ENCODE measurements at regions not wholly inside any gene's neighbourhood (a gene's known extent, or its start where the extent isn't known, plus 50 kb on each side); places are given as distances from the start of the nearest gene placed in this dataset.

DNA sequence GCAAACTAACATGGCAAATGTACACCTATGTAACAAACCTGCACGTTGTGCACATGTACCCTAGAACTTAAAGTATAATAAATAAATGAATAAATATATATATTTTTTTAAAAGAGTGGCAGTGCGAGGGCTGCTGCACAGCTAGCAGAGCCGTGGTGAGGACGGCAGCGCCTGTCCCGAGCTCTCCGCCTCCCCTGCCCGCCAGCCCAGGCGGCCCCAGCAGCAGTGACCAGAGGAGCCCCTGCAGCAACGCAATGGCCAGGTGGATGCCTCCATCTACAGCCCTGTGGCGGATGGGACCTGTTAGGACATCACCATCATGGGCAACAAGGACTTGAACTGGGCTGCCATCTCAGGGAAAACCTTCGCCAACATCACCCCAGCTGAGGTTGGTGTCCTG lies 351.9 kb downstream of the FAM72C start:
- H3K4me2 ChIP-seq, result no peak overlapping the region
- no peaks in the 10 kb centered on the region for H4K20me1 ChIP-seq (ENCODE audit: insufficient read depth)
- TF ChIP-seq, protein P1, sequence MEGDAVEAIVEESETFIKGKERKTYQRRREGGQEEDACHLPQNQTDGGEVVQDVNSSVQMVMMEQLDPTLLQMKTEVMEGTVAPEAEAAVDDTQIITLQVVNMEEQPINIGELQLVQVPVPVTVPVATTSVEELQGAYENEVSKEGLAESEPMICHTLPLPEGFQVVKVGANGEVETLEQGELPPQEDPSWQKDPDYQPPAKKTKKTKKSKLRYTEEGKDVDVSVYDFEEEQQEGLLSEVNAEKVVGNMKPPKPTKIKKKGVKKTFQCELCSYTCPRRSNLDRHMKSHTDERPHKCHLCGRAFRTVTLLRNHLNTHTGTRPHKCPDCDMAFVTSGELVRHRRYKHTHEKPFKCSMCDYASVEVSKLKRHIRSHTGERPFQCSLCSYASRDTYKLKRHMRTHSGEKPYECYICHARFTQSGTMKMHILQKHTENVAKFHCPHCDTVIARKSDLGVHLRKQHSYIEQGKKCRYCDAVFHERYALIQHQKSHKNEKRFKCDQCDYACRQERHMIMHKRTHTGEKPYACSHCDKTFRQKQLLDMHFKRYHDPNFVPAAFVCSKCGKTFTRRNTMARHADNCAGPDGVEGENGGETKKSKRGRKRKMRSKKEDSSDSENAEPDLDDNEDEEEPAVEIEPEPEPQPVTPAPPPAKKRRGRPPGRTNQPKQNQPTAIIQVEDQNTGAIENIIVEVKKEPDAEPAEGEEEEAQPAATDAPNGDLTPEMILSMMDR (conservative IDR thresholded peaks at IDR 0.05; ENCODE audit: low read depth, low read length), result no peak
- H2AFZ ChIP-seq (ENCODE audit: low read depth), result no peak overlapping the region
- no peak overlapping the region for H3K27ac ChIP-seq
- no peaks in the 10 kb centered on the region for H3K36me3 ChIP-seq (ENCODE audit: insufficient read depth)
- no peak overlapping the region for H3K9ac ChIP-seq
- no peak overlapping the region for H3K4me3 ChIP-seq (IDR thresholded peaks at IDR 0.05; ENCODE audit: insufficient read depth, low read depth, low read length)
- H3K4me1 ChIP-seq (ENCODE audit: low read depth, poor library complexity, severe bottlenecking), result no peaks in the 10 kb centered on the region
- no peaks in the 10 kb centered on the region for H3K27me3 ChIP-seq (ENCODE audit: insufficient read depth, low read depth)
- no peaks in the 10 kb centered on the region for H3K79me2 ChIP-seq (ENCODE audit: insufficient read depth, low read depth)

DNA sequence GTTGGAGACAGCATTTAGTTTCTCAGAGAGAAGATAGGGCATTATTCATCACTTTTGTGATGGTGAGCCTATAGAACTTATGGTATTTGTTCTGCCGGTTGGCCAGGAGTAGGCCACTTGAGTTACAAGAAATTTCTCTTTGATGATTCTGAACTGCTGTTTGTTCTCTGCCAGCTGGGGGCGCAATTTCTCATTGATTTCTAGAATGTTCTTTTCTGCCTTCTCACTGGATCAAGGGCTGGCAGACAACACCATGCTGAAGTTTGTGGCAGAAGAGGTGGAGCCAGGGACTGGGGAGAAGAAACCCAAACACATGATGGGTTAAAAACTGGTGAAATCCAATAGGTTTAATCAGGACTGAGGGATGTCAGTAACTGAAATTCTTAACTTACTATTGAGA lies 360.6 kb downstream of the FAM72C start:
- no peak overlapping the region for H3K9ac ChIP-seq
- no peak overlapping the region for H3K4me3 ChIP-seq (IDR thresholded peaks at IDR 0.05; ENCODE audit: insufficient read depth, low read depth, low read length)
- no peaks in the 10 kb centered on the region for H3K36me3 ChIP-seq (ENCODE audit: insufficient read depth)
- no peak overlapping the region for H3K4me2 ChIP-seq
- TF ChIP-seq, protein P1 (conservative IDR thresholded peaks at IDR 0.05; ENCODE audit: low read depth, low read length), result peak; percentile 69
- no peak overlapping the region for H2AFZ ChIP-seq (ENCODE audit: low read depth)
- H4K20me1 ChIP-seq (ENCODE audit: insufficient read depth), result no peaks in the 10 kb centered on the region
- H3K27ac ChIP-seq, result no peak overlapping the region
- H3K79me2 ChIP-seq (ENCODE audit: insufficient read depth, low read depth), result no peaks in the 10 kb centered on the region
- no peaks in the 10 kb centered on the region for H3K27me3 ChIP-seq (ENCODE audit: insufficient read depth, low read depth)
- no peaks in the 10 kb centered on the region for H3K4me1 ChIP-seq (ENCODE audit: low read depth, poor library complexity, severe bottlenecking)

DNA sequence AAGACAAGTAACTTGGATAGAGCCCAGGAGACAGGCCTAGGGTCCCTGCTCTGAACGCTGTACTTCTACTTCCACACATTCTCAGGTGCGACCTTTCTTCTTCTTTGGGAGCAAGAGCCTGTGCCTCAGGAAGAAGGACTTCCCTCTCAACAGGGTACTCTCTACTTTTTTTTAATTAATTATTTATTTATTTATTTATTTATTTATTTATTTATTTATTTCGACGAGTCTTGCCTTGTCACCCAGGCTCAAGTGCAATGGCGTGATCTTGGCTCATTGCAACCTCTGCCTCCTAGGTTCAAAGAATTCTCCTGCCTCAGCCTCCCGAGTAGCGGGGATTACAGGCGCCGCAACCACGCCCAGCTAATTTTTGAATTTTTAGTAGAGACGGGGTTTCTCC lies 361.6 kb downstream of the FAM72C start:
- Histone ChIP-seq H3K4me3 (IDR thresholded peaks at IDR 0.05; ENCODE audit: insufficient read depth, low read depth, low read length) (no peak overlapping the region), H3K4me2 (no peak overlapping the region), H4K20me1 (ENCODE audit: insufficient read depth) (no peaks in the 10 kb centered on the region), H3K27ac (no peak overlapping the region), H3K27me3 (ENCODE audit: insufficient read depth, low read depth) (no peaks in the 10 kb centered on the region), H3K9ac (no peak overlapping the region), H3K4me1 (ENCODE audit: low read depth, poor library complexity, severe bottlenecking) (no peaks in the 10 kb centered on the region), H3K36me3 (ENCODE audit: insufficient read depth) (no peaks in the 10 kb centered on the region), H3K79me2 (ENCODE audit: insufficient read depth, low read depth) (no peaks in the 10 kb centered on the region), H2AFZ (ENCODE audit: low read depth) (no peak overlapping the region)
- TF ChIP-seq, protein P1 (conservative IDR thresholded peaks at IDR 0.05; ENCODE audit: low read depth, low read length), result no peak

DNA sequence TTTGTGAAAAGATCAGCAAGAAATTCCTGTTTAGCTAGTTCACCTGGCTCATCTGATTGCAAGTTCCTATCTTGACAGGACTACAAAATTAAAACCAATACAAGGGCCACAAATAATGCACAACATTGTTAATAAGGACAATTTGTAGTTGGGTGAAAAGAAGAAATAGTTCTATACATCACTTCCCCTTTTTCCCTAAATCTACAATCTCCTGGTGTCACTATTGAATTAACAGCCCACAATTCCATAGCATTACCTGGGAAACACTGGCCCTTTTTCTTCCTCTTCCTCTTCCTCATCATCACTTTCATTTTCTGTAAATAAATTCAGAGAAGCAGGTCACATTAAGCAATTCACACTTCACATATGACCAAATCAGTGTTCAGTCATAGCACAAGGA lies 366.9 kb downstream of the FAM72C start:
- Histone ChIP-seq H3K27me3 (ENCODE audit: insufficient read depth, low read depth) (no peaks in the 10 kb centered on the region), H3K79me2 (ENCODE audit: insufficient read depth, low read depth) (no peaks in the 10 kb centered on the region), H3K4me3 (IDR thresholded peaks at IDR 0.05; ENCODE audit: insufficient read depth, low read depth, low read length) (no peak overlapping the region), H3K36me3 (ENCODE audit: insufficient read depth) (no peaks in the 10 kb centered on the region), H3K4me2 (no peak overlapping the region), H4K20me1 (ENCODE audit: insufficient read depth) (no peaks in the 10 kb centered on the region), H3K9ac (no peak overlapping the region), H3K27ac (no peak overlapping the region), H2AFZ (ENCODE audit: low read depth) (no peak overlapping the region), H3K4me1 (ENCODE audit: low read depth, poor library complexity, severe bottlenecking) (no peaks in the 10 kb centered on the region)
- TF ChIP-seq, protein P1 (conservative IDR thresholded peaks at IDR 0.05; ENCODE audit: low read depth, low read length), result no peak

DNA sequence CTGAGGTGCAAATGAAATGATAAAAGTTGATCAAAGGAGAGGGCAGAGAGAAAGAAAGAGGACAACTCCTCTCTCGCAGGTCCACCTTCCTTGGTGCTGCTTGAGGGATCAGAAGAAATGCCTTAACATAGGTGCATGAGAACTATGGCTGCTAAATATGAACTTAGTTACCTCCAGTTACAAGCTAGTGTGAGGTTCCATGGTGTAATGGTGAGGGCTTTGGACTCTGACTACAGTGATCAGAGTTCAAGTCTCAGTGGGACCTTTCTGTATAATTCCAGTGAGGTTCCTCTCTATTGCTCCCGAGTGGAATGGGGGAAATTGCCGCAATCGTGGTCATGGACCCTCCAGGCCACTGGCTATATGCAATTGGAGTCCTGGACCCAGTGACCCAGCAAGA lies 387.3 kb downstream of the FAM72C start:
- Histone ChIP-seq H3K27me3 (ENCODE audit: insufficient read depth, low read depth) (no peaks in the 10 kb centered on the region), H3K4me2 (no peak overlapping the region), H3K4me3 (IDR thresholded peaks at IDR 0.05; ENCODE audit: insufficient read depth, low read depth, low read length) (no peak overlapping the region), H2AFZ (ENCODE audit: low read depth) (no peak overlapping the region), H3K79me2 (ENCODE audit: insufficient read depth, low read depth) (no peaks in the 10 kb centered on the region), H3K9ac (no peak overlapping the region), H3K36me3 (ENCODE audit: insufficient read depth) (no peaks in the 10 kb centered on the region), H4K20me1 (ENCODE audit: insufficient read depth) (no peaks in the 10 kb centered on the region), H3K4me1 (ENCODE audit: low read depth, poor library complexity, severe bottlenecking) (no peaks in the 10 kb centered on the region), H3K27ac (no peak overlapping the region)
- TF ChIP-seq, protein P1 (conservative IDR thresholded peaks at IDR 0.05; ENCODE audit: low read depth, low read length), result no peak
